ENCODE measurements at regions not wholly inside any gene's neighbourhood (a gene's known extent, or its start where the extent isn't known, plus 50 kb on each side); places are given as distances from the start of the nearest gene placed in this dataset.

- no peak for TF ChIP-seq CTCF (IDR thresholded peaks at IDR 0.05; ENCODE audit: poor library complexity, severe bottlenecking)
- no peak for TF ChIP-seq POLR2AphosphoS5 (IDR thresholded peaks at IDR 0.05)
- no peak for TF ChIP-seq RAD21 (conservative IDR thresholded peaks at IDR 0.05)
- no peak for TF ChIP-seq SMC3 (conservative IDR thresholded peaks at IDR 0.05; ENCODE audit: poor library complexity)
- no peak for TF ChIP-seq REST (IDR thresholded peaks at IDR 0.05; ENCODE audit: borderline replicate concordance)
- no peak for TF ChIP-seq TAF1 (IDR thresholded peaks at IDR 0.05; ENCODE audit: low read depth)
- no peak for TF ChIP-seq EP300 (conservative IDR thresholded peaks at IDR 0.05; ENCODE audit: poor library complexity, severe bottlenecking)
- no peak for TF ChIP-seq EZH2 (IDR thresholded peaks at IDR 0.05; ENCODE audit: borderline replicate concordance, insufficient read depth, low read length, poor library complexity, severe bottlenecking)
- no peak for TF ChIP-seq MXI1 (conservative IDR thresholded peaks at IDR 0.05; ENCODE audit: poor library complexity, severe bottlenecking)
Measured at GRCh38 chr7:153158149-153158548, 398.6 kb downstream of the ACTR3B start.
